ENCODE measurements at regions not wholly inside any gene's neighbourhood (a gene's known extent, or its start where the extent isn't known, plus 50 kb on each side); places are given as distances from the start of the nearest gene placed in this dataset.

DNA sequence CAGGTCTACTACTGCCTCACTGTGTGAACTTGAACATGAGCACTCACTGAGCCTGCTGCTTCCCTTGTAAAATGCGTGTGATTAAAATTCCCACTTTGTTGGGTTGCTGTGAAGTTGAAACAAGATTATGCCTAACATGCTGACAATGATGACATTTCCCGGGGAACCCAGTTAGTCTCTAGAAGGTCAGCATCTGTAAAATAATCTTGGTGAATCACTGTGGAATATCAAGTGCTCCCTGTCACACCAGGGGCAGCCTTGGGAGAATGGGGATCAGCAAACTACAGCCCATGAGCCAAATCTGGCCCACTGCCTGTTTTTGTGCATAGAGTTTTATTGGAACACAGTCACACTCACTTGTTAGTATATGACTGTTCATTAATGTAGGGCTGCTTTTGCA, 335.2 kb downstream of the MIAT start:
- no peak for DNase-seq (ENCODE audit: low read depth in 1 of 2, low spot score in 1 of 2)

GRCh38 chr22:26993886-26994285, 336.5 kb downstream of the MIAT start:
- no peak for DNase-seq (ENCODE audit: low read depth in 1 of 2, low spot score in 1 of 2)

DNA sequence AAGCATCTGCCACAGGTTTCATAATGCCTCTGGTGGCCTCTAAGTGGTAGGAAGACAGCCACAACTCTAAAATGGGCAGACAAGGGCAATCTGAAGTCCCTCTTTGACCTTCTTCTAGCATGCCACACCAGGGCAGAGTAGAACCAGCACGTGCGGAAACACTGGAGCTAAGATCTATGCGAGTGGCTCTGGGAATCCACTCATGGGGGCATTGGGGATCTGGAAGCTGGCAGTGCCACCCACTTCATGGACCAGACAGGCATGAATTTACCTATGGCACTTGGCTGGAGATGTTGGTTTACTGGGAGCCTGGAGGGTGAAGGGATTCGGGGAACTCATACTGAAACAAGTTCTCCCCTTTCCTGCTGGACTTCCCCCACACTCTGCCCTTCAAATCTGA, 337.4 kb downstream of the MIAT start:
- DNase-seq (ENCODE audit: low read depth in 1 of 2, low spot score in 1 of 2), result no peak

DNA sequence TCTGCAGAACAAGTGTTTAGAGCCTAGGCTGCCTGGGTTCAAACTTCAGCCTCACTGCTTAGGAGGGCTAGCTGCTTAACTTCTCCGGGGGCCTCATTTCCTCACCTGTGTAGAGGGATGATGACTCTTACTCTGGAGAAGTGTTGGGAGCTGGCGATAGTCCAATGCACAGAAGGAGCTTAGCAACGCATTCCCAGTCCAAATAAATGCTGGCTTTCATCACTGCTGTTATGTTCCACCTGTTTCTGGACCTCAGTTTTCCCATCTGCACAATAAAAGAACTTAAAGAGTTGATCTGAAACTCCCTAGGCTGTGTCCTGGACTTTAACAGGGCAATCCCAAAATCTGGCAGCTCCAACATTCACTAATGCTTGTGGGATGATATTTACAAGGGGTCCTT, 337.8 kb downstream of the MIAT start:
- DNase-seq (ENCODE audit: low read depth in 1 of 2, low spot score in 1 of 2), result no peak

DNA sequence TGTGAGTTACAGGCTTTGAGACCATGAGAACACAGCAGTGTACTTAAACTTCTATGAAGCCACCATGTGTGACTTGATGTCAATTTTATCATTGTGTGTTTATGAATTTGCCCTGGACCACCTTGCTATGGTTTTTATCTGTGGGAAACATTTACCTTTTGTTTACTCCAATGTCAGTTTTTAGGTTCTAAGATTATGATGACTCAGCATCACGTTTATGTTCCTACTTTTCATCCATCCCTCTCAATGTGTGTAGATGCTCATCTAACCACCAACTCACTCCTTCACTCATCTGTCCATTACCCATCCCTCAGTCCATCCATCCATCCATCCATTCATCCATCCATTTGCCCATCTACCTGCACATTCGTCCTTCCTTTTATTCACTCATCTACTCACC, 338.8 kb downstream of the MIAT start:
- no peak for DNase-seq (ENCODE audit: low read depth in 1 of 2, low spot score in 1 of 2)

DNA sequence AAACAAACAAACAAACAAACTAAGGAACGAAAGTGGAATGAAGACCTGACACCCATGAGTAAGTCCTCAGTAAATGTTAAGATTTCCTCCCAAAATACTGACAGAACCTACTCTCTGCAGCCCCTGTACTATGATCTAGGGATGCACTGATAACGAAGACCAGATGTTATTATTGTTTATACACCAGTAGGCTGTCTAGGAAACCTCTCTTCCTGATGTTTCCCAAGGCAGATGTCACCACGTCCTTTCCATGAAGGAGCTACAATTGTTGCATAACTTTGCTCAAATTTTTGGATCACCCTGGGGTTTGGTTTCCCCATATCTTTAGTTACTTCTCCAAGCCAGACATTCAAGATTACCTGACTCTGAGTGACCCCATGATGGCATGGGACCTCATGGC, 340.7 kb downstream of the MIAT start:
- DNase-seq (ENCODE audit: low read depth in 1 of 2, low spot score in 1 of 2), result no peak

- DNase-seq (ENCODE audit: low read depth in 1 of 2, low spot score in 1 of 2), result no peak
Measured at GRCh38 chr22:26998716-26999115, 341.3 kb downstream of the MIAT start.

GRCh38 chr22:27003297-27003696, 345.9 kb downstream of the MIAT start:
- DNase-seq (ENCODE audit: low read depth in 1 of 2, low spot score in 1 of 2), result no peak

- no peak for DNase-seq (ENCODE audit: low read depth in 1 of 2, low spot score in 1 of 2)
Measured at GRCh38 chr22:27004434-27004833, 347.0 kb downstream of the MIAT start.

GRCh38 chr22:27008454-27008853, 351.1 kb downstream of the MIAT start:
- DNase-seq (ENCODE audit: low read depth in 1 of 2, low spot score in 1 of 2), result no peak

DNA sequence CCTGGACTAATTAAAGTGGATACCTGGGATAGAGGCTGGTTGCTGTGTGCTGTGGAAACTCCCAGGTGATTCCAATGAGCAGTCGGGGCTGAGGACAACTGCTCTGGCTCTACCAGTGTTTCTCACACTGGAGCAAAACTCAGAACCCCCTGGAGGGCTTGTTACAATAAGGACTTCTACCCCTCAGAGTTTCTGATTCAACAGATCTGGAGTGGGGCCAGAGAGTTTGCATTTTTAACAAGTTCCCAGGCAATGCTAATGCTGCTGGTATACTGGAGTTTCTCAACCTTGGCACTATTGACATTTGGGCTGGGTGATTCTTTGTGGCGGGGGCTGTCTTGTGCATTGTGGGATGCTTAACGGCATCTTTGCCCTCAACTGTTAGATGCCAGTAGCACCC, 353.7 kb downstream of the MIAT start:
- DNase-seq (ENCODE audit: low read depth in 1 of 2, low spot score in 1 of 2), result no peak

- no peak for DNase-seq (ENCODE audit: low read depth in 1 of 2, low spot score in 1 of 2)
Measured at GRCh38 chr22:27011717-27012116, 354.3 kb downstream of the MIAT start.

GRCh38 chr22:27019827-27020226, 362.4 kb downstream of the MIAT start:
- DNase-seq (ENCODE audit: low read depth in 1 of 2, low spot score in 1 of 2), result no peak

- no peak for DNase-seq (ENCODE audit: low read depth in 1 of 2, low spot score in 1 of 2)
Measured at GRCh38 chr22:27022274-27022895, 365.0 kb downstream of the MIAT start.

DNA sequence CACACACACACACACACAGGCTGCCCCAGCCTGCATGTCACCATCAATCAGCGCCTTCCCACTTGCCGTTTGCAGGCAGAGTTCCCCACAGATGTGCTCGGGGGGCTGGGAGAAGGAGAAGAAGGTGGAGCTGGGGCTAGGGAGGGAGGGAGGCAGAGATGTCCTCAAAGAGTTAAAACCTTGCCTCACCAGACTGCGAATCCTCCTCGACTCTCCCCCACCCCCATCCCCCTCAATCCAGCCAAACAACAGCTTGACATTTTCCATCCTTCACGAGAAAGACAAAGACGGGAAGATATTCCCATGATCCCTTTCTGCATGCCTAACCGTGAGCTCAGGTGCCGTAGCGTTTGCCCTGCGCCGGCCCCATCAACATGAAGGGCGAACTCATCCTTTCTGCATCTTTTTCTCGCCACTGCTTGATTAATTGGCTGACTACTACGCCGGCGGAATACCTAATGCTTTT, 365.5 kb downstream of the MIAT start:
- DNase-seq (ENCODE audit: low read depth in 1 of 2, low spot score in 1 of 2), result no peak

DNA sequence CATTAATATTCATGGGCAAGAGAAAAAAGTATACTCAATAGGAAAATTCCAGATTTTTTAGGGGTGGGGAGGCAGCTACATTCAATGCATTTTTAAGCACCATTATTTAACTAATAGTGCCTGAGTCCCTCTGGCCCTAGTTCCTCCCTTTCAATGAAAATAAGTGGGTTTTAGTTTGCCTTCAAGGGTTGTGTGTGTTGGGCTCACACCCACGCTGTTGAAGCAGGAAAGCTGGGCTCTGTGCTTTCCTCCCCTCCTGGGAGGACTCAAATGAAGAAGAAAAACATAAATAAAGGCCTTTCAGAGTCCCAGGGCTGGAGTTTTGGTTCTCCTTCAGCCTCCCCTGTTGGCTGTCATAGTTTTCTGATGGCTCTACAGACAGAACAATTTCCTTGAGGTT, 366.2 kb downstream of the MIAT start:
- DNase-seq (ENCODE audit: low read depth in 1 of 2, low spot score in 1 of 2), result no peak

DNA sequence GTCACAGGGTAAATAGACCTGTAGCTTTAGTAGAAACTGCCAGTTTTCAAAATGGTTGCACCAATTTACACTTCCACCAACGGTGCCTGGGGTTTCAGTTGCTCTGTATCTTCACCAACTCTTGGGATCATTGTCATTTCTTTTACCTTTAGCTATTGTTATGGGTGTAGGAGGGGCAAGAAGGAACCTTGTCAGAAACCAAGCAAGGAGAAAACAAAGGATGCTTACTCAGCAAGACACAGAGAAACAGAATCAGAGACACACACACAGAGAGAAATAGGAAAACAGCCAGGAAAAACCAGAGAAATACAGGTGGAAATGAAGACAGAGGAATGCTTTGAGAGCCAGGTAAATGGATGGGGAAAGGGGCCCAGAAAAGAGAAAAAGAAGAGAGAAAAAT, 367.6 kb downstream of the MIAT start:
- DNase-seq (ENCODE audit: low read depth in 1 of 2, low spot score in 1 of 2), result no peak

- DNase-seq (ENCODE audit: low read depth in 1 of 2, low spot score in 1 of 2), result no peak
Measured at GRCh38 chr22:27028093-27028492, 370.7 kb downstream of the MIAT start.

GRCh38 chr22:27029584-27030130, 372.3 kb downstream of the MIAT start:
- DNase-seq (ENCODE audit: low read depth in 1 of 2, low spot score in 1 of 2), result no peak

- DNase-seq (ENCODE audit: low read depth in 1 of 2, low spot score in 1 of 2), result no peak
Measured at GRCh38 chr22:27032091-27032761, 374.8 kb downstream of the MIAT start.

DNA sequence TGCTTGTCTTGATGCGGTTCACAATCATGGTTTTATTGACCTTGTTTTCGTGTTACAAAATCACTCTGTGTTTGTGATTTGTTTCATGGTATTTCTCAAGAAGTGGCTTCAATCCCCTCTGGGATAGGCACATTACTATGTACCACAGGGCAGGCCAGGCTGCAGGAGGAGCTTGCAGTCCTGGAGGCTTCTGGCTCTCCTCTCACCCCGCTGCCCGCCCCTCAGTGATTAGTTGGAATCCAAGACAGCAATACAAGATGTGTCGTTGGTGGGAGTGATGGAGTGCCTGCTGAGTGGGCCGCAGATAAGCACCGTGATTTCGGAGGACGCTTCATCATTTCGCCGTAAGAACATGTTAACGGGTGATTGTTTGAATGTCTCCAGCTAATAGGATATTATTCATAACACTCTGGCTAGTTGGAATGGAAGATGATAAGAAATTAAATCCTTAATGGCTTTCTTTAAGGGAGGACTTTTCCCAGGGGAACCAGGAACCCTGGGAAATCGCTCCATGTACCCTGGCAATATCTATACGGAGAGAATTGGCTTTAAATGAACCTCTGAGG, 384.4 kb downstream of the MIAT start:
- no peak for DNase-seq (ENCODE audit: low read depth in 1 of 2, low spot score in 1 of 2)

- no peak for DNase-seq (ENCODE audit: low read depth in 1 of 2, low spot score in 1 of 2)
Measured at GRCh38 chr22:27043262-27043661, 385.9 kb downstream of the MIAT start.

Data from stimulated activated CD4-positive, alpha-beta T cell treated with anti-CD3 and anti-CD28 coated beads, Interleukin-15, amount 100 ng/mL, for 1 hour (primary cell).